Kidney (tissue), 13 donors: ENCODE measurements at regions not wholly inside any gene's neighbourhood (a gene's known extent, or its start where the extent isn't known, plus 50 kb on each side); places are given as distances from the start of the nearest gene placed in this dataset.

Experiments used
- DNase-seq, 5 donors: peaks; one replicate each; pipeline ENCODE4 v3.0.0-alpha.2; 2013 to 2020
- FAIRE-seq: peaks from 2 replicates; lab custom pipeline; 2012; peaks lifted over from hg19 to GRCh38; lab: Jason Lieb, UNC
- H3K27ac ChIP-seq, 2 donors: one replicate each; pipeline ENCODE4 v1.7.0; 2013; ENCODE audit warnings: low read depth in 2 of 2, low read length in 2 of 2, inconsistent platforms in 1 of 2
- H3K27me3 ChIP-seq: one replicate; pipeline ENCODE4 v1.7.1; 2013; ENCODE audit warnings: low read length, inconsistent platforms; ENCODE audit not compliant: control insufficient read depth, insufficient read depth
- H3K36me3 ChIP-seq, 3 donors: one replicate each; pipeline versions ENCODE4 v1.7.0 to v1.7.1; 2013; ENCODE audit warnings: low read length in 3 of 3, control low read depth in 1 of 3, inconsistent platforms in 1 of 3; ENCODE audit not compliant: insufficient read depth in 3 of 3, control insufficient read depth in 2 of 3
- H3K4me1 ChIP-seq, 3 donors: one replicate each; pipeline versions ENCODE4 v1.7.0 to v1.7.1; 2013; ENCODE audit warnings: low read length in 3 of 3, inconsistent platforms in 1 of 3, low read depth in 1 of 3; ENCODE audit not compliant: control insufficient read depth in 2 of 3, insufficient read depth in 2 of 3
- H3K4me3 ChIP-seq, 3 donors: one replicate each; pipeline versions ENCODE4 v1.7.0 to v1.8.1; 2013; ENCODE audit warnings: low read length in 3 of 3, control low read depth in 1 of 3, inconsistent platforms in 1 of 3
- H3K9ac ChIP-seq, 3 donors: one replicate each; pipeline versions ENCODE4 v1.7.0 to v1.7.1; 2013; ENCODE audit warnings: low read length in 3 of 3, control low read depth in 1 of 3, inconsistent platforms in 1 of 3
- H3K9me3 ChIP-seq, 3 donors: one replicate each; pipeline versions ENCODE4 v1.7.0 to v1.7.1; 2013; ENCODE audit warnings: low read length in 3 of 3, control low read depth in 1 of 3, inconsistent platforms in 1 of 3; ENCODE audit not compliant: control insufficient read depth in 2 of 3, insufficient read depth in 1 of 3
- intact Hi-C: fragments of 100-400 bp; cut with DNase I; formaldehyde crosslinking; loops from one replicate; pipeline ENCODE4 v1.11.1; 2022
- TF ChIP-seq, protein P1 (sequence below): IDR thresholded peaks from 3 replicates; pipeline ENCODE4 v1.5.1; 2012; ENCODE audit warnings: mild to moderate bottlenecking, moderate library complexity, borderline replicate concordance; ENCODE audit not compliant: insufficient read depth; ENCODE audit errors: extremely low read depth
- donor health status: control.
- donor health status: control.
- donor health status: control.
- donor health status: control.
- donor health status: control.
- donor health status: DM: yes; HTN: yes; CAD: no.
- donor health status: Normal renal cell carcinoma (clear cell type).

DNA sequence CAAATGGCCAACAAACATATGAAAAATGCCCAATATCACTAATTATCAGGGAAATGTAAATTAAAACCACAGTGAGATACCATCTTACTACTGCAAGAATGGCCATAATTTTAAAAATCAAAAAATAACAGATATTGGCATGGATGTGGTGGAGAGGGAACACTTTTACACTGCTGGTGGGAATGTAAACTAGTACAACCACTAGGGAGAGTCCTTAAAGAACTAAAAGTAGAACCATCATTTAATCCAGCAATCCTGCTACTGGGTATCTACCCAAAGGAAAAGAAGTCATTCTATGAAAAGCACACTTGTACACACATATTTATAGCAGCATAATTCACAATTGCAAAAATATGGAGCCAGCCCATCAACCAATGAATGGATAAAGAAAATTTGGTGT, 459.7 kb downstream of the GXYLT1 start:
- intact Hi-C loops = no loop called here
- Histone ChIP-seq H3K27ac (no peak overlapping the region), H3K9me3 (no peaks in the 10 kb centered on the region), H3K27me3 (no peaks in the 10 kb centered on the region), H3K36me3 (no peaks in the 10 kb centered on the region), H3K4me1 (no peaks in the 10 kb centered on the region), H3K9ac (no peak overlapping the region), H3K4me3 (no peak overlapping the region)
- TF ChIP-seq, protein P1, sequence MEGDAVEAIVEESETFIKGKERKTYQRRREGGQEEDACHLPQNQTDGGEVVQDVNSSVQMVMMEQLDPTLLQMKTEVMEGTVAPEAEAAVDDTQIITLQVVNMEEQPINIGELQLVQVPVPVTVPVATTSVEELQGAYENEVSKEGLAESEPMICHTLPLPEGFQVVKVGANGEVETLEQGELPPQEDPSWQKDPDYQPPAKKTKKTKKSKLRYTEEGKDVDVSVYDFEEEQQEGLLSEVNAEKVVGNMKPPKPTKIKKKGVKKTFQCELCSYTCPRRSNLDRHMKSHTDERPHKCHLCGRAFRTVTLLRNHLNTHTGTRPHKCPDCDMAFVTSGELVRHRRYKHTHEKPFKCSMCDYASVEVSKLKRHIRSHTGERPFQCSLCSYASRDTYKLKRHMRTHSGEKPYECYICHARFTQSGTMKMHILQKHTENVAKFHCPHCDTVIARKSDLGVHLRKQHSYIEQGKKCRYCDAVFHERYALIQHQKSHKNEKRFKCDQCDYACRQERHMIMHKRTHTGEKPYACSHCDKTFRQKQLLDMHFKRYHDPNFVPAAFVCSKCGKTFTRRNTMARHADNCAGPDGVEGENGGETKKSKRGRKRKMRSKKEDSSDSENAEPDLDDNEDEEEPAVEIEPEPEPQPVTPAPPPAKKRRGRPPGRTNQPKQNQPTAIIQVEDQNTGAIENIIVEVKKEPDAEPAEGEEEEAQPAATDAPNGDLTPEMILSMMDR = peak; percentile 26
- FAIRE-seq (no peak), DNase-seq (no peak)

DNA sequence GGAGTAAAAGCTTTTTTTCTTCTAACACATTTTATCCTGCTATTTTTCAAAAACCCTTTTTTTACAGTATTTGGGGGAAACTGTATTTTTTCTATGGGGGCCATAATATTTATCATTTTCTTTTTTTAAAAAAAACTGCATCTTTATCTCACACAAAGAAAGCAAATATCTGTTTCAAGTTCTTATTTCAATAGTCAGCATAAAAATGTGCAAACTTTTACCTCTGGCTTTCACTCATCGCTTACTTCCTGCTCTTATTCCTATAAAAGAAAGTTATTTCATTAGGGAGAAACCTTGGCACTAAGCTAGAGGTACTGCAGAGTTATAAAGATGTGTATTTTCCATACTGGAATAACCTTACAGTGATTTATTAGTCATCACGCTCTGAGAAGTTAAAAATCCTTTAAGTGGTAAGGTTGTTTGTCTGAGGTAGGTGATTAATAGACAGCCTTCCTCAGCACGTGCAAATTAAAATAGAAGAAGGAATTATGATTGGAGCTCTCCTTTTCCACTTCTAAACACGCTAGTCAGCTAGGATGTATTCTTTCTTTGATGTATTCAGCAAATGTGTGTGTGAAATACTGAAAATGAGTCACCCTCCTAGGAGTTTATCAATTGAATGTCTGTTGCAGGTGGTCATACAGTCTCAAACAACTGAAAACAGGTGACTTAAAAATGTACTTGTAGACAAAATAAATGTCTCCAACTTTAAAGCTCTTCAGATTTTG, 461.0 kb downstream of the GXYLT1 start:
- no peaks in the 10 kb centered on the region for H3K4me1 ChIP-seq
- no peaks in the 10 kb centered on the region for H3K9me3 ChIP-seq
- DNase-seq = no peak
- no peak for FAIRE-seq
- no peaks in the 10 kb centered on the region for H3K36me3 ChIP-seq
- H3K9ac ChIP-seq = no peak overlapping the region
- H3K27me3 ChIP-seq = no peaks in the 10 kb centered on the region
- intact Hi-C loops = no loop called here
- no peak overlapping the region for H3K27ac ChIP-seq
- no peak overlapping the region for H3K4me3 ChIP-seq
- TF ChIP-seq, protein P1 = no peak

DNA sequence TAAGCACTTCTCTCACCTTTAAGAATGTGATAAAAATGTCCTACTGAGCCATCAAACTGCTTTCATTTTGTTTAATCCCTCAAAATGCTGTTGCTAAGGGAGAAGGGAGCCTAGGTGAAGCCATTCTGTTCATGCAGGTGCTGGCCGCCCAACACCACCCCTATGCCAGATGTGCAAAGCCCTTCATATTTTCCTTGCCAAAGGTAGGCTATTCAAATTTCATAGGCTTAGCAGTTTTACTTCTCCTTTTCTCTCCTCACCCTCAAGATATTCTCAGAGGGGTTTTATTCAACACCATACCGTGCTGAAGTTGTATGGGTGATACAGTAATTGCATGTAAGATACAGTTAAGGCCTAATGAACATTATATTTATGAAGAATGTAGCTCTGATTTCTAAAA, 461.7 kb downstream of the GXYLT1 start:
- FAIRE-seq (no peak), DNase-seq (no peak)
- no peak overlapping the region for H3K4me3 ChIP-seq
- no peak overlapping the region for H3K27ac ChIP-seq
- TF ChIP-seq, protein P1 = no peak
- H3K9me3 ChIP-seq = no peaks in the 10 kb centered on the region
- intact Hi-C loops = no loop called here
- no peak overlapping the region for H3K9ac ChIP-seq
- no peaks in the 10 kb centered on the region for H3K27me3 ChIP-seq
- no peaks in the 10 kb centered on the region for H3K36me3 ChIP-seq
- no peaks in the 10 kb centered on the region for H3K4me1 ChIP-seq

DNA sequence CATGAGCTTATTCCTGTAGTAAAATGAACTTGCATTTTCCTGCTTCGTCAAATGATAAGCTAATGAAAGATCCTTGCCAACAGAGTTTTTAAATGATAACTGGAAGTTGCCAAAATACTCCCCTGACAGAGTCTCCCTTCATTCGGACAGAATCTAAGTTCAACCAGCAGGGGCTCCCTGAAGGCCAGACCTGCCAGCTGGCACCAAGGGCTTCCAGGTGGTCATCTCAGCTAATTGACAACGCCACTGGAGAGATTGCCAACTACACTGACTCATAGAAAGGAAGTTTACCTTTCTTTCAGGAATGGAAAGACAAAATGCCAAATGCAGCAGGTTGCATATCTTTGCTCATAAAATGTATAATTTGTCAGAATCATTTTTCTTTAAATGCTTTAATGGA, 462.8 kb downstream of the GXYLT1 start:
- intact Hi-C loops = no loop called here
- Histone ChIP-seq H3K27ac (no peak overlapping the region), H3K27me3 (no peaks in the 10 kb centered on the region), H3K4me3 (no peak overlapping the region), H3K9me3 (no peaks in the 10 kb centered on the region), H3K9ac (no peak overlapping the region), H3K4me1 (no peaks in the 10 kb centered on the region), H3K36me3 (no peaks in the 10 kb centered on the region)
- TF ChIP-seq, protein P1 = no peak
- DNase-seq = no peak
- no peak for FAIRE-seq
